ENCODE measurements at regions not wholly inside any gene's neighbourhood (a gene's known extent, or its start where the extent isn't known, plus 50 kb on each side); places are given as distances from the start of the nearest gene placed in this dataset.
"Not testable (repeated sequence)": the region's sequence is repeated elsewhere in the genome, so short reads cannot be mapped to it uniquely, and the experiment has no call there.

DNA sequence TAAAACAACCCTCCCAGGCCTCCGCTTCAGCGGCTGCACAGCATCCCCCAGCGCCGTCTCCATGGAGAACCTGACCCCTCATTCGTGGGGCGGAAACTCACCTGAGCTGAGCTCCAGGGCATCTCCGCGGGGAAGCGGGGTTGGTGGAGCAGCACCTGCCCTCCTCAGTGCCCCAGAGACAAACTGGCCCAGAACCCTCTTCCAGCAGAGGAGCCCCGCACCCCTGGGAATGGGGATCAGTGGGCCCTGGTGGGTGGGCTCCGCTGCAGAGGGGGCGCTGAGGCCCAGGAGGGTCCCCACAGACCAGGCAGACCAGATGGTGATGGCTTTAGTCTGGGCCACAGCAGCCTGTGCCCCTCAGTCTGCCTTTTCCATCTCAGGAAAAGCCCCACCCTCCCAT, 261.2 kb downstream of the ADGRD1 start:
- DNase-seq, result not testable (repeated sequence)

DNA sequence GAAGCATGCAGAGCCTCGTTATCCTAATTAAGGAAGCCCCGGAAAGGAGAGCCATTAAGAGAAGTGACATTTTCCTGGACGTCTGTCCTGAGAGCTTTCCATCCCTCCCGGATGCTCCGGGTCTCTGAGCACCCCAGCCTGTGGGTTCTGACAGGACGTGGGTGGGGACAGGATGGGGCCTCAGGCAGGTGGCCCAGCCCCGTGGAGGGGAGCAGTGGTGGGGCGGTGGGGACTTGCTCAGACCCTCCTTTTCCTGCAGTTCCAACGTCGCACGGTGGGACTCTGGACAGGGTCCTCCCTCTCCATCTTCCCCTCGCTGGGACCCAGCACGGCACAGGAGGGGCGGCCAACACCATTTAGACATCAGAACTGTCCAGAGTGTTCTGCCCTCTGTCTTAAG, 262.9 kb downstream of the ADGRD1 start:
- DNase-seq, result not testable (repeated sequence)

DNA sequence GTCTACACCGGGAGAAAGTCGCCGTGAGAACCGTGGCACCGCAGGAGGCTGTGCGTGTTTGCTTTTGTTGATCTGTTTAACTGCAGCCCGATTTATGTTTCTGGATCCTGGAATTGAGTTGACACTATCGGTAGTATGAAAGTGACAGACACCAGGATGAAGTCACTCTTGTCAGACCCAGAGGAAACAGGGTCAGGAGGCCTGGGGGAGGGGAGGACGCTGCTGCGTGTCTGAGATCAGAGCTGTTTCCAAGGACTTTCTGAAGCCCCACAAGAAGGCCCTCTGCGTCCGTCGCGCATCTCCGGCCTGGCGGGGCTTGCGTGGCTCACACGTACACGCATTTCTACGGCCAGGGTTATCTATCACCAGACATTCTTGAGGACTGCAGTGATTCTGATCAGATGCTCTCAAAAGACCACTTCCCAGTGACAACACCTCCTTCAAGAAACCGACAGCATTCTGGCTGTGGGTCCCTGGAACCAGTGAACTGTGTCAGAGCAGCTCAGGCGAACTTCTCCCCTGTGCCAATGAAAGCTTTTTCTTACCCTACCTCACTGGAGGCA, 263.4 kb downstream of the ADGRD1 start:
- DNase-seq, result no peak

DNA sequence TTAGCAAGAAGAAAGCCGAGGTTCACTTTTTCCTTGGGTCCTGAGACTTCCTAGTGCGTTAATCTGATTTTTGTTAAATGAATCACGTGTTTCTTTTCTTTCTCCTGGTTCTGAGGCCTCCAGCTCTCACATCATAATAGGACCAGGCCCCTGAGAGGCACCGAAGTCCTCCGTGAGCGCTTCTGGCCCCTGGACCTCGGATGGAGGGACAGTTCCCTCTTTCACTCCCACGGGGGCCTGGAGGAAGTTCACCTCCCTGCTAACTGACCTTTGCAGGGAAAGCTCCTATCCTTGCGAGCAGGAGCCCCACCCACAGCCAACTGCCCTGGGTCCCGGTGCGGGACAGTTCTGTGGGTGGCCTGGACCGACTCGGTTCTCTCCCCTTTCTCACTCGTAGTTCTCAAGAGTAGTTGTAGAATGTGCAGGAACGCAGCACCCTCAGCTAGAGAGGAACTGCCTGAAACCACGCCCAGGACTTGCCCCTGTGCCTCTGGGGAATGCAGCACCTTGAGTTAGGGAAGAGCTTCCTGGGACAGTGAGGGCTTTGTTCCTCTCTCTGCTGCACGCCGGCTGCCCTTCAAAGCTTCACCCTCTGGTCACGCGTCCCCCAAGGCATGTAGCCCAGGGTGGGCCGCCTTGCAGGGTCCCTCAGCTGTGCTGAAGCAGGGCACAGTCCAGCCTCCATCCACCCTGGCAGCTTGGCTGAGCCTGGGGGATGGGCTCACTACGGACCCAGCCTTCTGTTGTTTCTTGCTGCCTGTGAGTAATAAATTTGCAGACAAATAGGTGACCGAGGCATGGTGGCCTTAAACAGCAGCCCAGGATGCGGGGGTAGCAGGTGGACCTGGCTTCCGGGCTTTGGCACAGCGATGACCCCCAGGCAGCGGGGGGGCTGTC, 264.6 kb downstream of the ADGRD1 start:
- DNase-seq, result no peak

DNA sequence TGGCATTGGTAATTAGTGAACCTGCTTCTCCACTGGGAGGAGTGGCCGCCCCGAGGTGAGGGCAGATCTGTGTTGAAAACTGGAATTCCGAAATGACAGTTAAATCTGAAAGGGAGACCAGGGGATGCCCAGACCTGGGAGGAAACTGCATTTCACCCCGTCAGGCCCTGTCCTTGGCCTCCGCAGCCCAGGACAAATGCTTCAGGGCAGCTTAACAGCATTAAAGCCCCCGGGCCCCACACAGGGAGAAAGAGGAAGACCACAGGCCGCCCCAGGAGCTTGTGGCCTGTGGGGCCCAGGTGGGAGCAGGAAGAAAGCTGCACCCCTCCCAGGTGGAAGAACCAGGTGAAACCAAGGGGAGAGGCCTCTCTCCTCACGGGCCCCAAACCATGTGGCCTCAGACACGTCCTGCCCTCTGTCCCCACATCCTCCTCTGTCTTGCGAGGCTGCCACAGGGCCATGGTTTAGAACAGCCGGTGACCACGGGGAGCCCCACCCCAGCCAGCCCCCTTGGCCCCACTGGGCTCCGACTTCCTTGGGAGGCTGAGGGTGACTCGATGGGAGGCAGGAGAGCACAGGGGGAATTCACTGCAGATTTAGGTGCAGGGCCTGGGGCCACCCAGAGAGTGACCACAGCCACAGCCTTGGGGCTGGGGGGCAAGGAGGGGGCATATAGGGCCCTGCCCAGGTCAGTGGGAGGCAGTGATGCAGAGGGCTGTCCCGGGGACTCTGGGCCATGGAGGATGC, 265.4 kb downstream of the ADGRD1 start:
- DNase-seq, result no peak

DNA sequence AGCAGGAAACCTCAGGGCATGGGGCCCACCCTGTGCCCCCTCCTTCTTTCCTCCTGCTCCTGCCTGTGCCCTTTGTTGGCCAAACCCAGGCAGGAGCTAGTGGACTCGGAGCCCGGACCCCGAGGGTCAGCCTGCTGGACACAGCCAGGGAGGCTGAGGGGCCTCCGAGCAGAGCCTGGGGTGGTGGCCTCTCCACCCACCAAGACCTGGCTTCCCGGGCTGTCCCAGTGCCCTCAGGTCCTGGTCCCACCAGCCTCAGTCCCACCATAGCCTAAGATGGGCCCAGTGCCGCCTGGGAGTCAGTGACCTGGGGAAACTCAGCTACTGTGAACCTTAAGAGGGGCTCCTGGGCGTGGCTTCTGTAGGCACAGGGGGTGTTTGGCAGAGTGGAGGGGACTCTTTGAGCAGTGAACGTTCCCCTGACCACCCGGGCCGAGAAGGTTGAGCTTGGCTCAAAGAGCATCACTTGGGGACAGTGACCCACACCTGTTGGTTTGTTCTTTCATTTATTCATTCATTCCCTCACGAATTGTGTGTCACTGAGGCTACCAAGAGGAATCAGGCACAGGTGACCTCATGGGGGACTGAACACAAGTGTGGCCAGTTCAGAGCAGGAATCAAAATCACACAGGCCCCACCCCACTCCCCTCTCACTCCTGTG, 266.1 kb downstream of the ADGRD1 start:
- DNase-seq, result no peak

DNA sequence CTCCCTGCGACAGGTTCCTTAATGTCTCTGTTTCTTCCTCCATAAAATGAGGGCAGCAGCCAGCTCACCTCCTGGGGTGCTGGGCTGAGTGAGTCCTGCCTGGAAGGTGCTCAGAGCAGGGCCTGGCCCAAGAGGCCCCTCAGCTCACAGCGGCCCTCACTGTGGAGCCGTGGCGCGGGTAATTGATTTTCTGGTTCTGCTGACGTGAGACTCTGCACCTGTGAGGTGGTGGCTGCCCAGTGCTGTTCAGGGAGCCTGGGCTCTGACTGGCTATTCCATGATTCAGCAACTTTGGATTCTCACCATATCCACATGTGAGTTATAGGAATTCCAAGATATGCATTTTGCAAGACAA, 266.6 kb downstream of the ADGRD1 start:
- DNase-seq, result no peak

DNA sequence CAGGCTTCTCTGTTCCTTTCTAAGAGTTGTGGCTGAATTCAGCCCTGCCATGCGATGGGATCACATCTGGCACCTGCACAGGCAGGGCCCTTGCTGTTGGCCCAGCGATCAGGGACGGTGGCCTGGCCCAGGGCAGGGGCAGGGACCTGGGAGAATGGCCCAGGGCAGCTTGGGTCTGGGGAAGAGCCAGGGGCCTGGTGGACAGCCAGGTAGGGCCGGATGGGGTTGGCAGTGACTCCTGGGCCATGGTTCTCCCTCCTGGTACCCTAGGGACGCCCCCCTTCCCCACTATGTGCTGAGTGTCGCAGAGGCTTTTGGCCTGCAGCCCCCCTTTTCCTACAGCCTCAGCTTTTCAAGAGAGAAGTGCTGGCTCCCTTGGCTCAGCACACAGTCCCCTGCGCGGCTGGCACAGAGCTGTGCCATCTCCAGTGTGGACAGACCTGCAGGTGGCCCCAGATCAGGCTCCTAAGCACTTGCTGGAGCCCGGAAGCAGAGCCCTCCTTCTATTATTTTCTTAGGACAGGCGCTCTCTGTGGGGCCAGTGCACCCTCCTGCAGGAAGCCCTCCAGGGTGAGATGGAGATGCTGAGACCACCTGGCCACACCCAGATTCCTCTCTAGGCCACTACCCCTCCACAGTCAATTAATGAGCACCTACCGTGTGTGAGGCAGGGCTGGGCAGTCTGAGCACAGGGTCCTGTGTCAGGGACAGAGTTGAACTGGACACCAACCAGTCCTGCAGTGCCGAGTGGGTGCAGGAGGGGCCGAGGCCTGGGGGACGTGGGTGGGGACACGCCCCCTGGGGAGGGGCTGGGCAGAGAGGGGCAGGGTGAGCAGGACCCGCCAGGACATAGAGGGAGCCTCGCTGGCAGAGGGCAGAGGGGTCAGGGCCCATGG, 267.6 kb downstream of the ADGRD1 start:
- DNase-seq, result no peak

DNA sequence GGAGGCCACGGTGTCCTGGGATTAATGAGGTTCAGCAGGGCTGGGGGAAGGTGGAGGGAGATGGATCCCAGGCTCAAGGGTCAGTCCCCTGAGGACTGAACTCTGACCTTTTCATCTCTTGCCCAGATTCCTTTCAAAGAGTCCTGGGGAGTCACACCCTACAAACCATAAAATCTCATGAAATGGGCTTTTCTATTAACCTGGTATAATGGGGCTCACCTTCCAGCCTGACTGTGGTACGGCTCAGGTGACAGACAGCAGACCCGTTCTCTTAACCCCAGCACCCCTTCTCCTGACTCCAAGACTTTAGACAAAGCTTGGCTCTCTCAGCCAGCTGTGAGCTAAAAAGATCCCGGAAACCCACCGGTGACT, 268.2 kb downstream of the ADGRD1 start:
- no peak for DNase-seq

DNA sequence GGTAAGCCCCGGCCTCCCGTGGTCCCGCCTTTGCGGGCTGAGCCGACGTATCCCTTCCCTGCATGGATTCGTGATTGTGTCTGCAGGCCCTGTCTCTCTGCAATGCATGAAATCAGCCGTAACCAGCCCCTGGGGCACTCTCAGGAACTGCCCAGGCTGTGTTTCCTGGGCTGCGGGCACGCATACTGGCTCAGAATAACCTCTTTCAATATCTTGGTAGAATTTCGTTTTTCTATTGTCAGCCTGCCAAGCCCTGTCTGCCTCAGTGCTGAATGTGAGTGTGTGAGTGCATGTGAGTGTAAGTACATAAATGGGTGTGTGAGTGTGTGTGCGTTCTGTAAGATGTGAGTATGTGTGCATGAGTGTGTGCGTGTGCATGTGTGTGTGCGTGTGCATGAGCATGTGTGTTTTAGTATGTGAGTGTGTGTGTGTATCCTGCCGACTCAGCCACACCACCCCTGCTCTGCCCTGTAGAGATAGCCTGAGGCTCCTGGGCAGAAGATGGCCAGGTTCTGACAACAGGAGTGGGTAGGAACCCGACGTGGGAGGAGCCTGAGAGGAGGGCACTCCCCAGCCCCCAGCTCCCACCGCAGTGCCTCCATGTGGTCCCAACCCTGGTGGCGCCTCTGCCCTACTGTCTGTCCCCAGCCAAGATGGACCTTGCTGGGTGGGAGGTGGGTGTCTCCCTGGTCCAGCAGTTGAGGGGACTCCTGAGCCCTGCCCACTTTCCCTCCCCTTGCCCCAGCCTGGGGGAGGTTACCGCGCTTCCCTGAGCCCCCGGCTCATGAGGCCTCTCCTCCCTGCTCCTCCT, 268.8 kb downstream of the ADGRD1 start:
- DNase-seq, result no peak

DNA sequence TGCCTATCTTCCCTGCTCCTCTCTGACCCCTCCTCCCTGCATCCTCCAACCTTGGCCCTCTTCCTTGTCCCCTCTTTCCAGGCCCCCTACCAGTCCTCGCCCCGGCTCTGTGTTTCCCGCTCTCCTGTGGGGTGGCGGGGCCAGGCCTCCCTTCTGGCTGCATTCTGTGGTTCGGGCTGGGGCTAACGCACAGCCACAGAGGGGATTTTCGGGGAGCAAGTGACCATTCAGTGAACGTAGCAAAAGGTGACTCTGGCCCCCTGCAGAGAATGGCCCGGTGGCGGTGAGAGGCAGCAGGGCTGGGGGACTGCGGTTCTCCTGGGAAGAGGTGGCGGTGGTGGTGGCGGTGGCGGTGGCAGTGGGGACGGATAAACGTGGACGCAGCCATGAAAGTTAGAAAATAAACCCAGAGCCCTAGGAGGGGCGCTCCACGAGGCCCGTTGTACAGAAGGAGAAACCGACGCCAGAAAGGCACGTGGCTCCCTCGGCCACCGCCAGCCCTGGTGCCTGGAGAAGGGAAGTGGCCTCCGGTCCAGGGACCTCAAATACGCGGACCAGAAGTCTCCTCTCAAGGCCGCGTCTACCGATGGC, 269.6 kb downstream of the ADGRD1 start:
- DNase-seq, result no peak

DNA sequence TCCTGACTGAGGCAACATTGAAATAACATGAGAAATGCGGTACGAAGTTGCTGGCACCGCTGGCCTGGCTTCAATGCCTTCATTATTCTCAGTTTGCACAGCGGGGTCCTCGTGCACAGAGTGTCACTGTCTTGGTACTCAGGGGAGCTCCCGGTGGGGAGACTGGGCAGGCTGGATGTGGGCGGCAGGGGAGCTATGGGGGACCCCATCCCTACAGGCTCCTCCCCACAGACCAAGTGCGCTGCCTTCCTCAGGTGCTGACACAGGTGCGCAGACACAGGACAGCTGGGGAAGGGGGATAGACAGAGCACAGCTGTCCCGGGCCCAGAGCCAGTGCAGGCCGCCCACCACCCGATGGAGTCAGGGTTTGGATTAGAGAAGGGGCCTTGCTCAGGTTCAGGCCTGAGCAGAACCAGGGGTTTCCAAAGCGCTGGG, 270.1 kb downstream of the ADGRD1 start:
- DNase-seq, result no peak

DNA sequence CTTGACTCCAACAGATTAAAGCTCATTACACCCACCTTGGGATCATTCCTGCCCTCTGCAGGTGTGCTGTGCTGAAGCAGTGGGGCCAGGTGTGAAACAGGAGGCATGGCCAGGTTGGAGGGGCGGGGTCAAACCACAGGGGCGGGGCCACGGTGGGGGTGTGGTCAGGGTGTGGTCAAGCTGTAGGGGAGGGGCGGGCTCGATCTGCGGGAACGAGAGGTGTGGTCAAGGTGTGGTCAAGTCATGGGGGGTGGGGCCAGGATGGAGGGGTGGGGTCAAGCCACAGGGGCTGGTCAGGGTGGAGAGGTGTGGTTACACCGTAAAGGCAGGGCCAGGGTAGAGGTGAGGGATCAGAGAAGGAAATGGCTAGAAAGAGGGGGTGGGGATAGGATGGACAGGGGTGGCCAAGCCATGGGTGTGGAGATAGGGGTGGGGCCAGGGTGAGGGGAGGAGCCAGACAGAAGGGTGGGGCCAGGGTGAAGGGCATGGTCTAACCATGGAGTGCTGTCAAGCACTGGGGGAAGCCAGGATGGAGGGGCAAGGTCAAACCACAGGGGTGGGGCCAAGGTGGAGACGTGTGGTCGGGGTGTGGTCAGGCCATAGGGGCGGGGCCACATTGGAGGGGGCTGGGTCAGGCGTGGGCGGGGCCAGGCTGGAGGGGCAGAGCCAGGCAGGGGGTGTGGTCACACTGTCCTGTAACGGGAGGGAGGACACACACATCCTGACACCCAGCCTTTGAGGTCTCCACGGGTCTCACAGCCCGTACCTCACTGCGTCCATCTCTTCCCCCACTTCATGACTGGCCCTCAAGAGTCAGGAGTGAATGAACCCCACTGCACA, 270.7 kb downstream of the ADGRD1 start:
- not testable (repeated sequence) for DNase-seq

DNA sequence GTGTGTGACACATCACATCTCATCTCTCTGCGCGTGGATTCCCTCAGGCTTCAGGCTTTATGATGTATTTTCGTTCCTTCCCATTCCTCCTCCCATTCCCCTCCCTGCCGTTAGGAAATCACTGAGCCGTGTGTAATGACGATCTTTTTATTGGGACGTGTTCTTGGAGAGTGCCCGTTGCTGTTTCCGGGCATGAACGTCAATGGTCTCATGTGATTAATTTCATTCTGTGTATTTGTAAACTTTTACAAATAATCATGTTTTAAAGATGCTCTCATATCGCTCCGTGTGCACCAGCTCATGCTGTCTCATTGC, 271.3 kb downstream of the ADGRD1 start:
- DNase-seq, result not testable (repeated sequence)

DNA sequence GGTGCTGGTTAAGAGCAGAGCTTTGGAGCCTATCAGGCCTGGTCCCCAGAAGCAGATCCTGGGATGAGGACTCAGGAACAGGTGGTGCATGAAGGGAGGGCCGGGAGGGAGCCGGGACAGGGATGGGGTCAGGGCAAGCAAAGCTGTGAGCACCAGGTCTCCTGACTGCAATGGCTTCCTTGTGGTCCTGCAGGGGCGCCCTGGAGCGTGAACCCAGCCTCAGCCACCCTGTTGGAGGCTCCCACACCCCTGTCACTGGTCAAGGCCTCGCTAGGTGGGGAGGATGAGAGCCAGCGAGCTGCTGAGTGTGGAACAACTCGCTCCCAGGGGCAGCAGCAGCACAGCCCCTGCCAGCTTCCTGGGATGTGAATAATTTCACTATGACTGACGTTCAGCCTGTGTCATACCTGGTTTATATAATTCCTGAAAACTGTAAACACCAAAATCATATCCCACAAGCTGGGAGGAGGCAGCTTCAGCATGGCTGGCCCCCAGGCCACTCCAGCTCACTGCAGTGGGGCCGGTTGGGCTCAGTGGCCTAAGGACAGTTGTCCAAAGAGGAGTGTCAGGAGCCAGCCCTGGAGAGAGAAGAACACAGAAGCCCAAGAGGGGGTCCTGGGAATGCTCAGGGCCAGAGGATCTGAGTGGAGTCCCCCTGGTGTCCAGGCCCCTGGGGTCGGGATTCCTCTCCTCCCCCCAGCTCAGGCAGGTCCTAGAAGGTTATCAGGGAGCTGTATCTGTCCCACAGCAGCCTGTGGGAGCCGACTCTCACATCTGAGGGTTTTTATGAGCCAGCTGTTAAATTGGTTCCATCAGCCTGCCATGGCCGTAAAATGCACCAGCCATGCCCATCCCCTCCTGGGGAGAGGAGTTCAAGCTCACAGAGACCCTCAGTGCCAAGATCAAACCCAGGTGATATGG, 272.9 kb downstream of the ADGRD1 start:
- DNase-seq, result no peak

DNA sequence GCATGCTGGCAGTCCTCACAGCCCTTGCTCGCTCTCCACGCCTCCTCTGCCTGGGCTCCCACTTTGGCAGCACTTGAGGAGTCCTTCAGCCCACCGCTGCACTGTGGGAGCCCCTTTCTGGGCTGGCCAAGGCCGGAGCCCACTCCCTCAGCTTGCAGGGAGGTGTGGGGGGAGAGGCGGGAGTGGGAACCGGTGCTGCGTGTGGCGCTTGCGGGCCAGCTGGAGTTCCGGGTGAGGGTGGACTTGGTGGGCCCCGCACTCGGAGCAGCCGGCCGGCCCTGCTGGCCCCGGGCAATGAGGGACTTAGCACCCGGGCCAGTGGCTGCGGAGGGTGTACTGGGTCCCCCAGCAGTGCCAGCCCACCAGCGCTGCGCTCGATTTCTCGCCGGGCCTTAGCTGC, 273.9 kb downstream of the ADGRD1 start:
- DNase-seq, result not testable (repeated sequence)

DNA sequence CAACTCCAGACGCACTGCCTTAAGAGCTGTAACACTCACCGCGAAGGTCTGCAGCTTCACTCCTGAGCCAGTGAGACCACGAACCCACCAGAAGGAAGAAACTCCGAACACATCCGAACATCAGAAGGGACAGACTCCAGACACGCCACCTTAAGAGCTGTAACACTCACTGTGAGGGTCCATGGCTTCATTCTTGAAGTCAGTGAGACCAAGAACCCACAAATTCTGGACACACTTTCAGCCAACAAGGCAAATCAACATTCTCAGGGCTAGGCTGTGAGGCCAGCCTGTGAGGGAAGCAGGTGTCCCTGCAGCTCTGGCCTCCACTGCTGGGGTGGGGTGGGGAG, 275.3 kb downstream of the ADGRD1 start:
- DNase-seq, result not testable (repeated sequence)

DNA sequence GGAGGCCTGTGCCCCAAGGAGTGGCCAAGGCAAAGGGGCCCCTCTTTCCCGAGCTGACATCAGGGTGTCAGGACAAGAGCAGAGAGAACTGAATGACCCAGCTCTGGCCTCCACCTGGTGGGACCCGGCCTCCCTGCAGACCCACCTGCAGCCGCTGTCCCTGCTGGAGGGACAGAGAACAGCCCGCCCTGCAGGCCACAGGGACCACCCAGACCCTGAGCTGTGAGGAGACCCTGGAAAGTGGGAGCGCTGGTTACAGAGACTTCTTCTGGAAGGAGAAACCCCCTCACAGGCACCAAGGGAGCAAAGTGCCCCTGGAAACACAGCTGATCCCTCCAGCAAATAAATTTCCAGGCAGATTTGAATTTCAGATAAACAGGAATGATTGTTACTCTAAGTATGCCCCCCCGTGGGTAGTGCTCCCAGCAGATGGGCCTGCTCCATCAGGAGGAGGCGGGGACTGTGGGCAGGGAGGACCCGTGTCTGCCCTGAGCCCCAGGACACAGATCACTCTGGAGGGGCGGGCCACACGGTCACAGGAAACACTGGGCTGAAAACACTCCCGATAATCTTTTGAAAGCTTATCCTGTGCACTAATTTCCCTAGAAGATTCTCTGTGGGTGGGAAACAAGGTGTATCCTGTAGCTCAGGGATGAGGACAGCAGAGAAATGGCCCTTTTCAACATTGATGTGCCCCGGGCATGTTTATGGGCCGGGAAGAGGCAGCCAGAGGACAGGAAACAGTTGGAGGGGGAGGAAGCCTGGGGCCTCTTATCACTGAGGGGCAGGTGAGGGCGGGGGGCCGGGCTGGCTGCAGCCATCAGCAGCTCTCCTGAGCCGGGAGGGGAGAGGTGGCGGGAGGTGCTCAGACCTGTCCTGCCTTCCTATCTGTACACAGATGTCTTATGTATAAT, 276.0 kb downstream of the ADGRD1 start:
- DNase-seq, result no peak
